ENCODE measurements at regions not wholly inside any gene's neighbourhood (a gene's known extent, or its start where the extent isn't known, plus 50 kb on each side); places are given as distances from the start of the nearest gene placed in this dataset.

GRCh38 chr1:91592716-91593477 is 92.2 kb downstream of the CDC7 start:
- no peaks in the 10 kb centered on the region for H3K9me3 ChIP-seq (ENCODE audit: severe bottlenecking)
- H3K36me3 ChIP-seq, result no peaks in the 10 kb centered on the region
- TF ChIP-seq, protein P1, sequence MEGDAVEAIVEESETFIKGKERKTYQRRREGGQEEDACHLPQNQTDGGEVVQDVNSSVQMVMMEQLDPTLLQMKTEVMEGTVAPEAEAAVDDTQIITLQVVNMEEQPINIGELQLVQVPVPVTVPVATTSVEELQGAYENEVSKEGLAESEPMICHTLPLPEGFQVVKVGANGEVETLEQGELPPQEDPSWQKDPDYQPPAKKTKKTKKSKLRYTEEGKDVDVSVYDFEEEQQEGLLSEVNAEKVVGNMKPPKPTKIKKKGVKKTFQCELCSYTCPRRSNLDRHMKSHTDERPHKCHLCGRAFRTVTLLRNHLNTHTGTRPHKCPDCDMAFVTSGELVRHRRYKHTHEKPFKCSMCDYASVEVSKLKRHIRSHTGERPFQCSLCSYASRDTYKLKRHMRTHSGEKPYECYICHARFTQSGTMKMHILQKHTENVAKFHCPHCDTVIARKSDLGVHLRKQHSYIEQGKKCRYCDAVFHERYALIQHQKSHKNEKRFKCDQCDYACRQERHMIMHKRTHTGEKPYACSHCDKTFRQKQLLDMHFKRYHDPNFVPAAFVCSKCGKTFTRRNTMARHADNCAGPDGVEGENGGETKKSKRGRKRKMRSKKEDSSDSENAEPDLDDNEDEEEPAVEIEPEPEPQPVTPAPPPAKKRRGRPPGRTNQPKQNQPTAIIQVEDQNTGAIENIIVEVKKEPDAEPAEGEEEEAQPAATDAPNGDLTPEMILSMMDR (IDR thresholded peaks at IDR 0.05; ENCODE audit: low read depth, low read length), result no peak
- no peak overlapping the region for H3K4me3 ChIP-seq (ENCODE audit: low read depth, low read length)
- H3K27ac ChIP-seq, result no peak overlapping the region
- DNase-seq, result no peak
- H3K27me3 ChIP-seq (ENCODE audit: insufficient read depth, low read depth, severe bottlenecking), result no peaks in the 10 kb centered on the region

GRCh38 chr1:91594383-91595055 is 93.9 kb downstream of the CDC7 start:
- no peak overlapping the region for H3K27ac ChIP-seq
- H3K36me3 ChIP-seq, result no peaks in the 10 kb centered on the region
- H3K27me3 ChIP-seq (ENCODE audit: insufficient read depth, low read depth, severe bottlenecking), result no peaks in the 10 kb centered on the region
- no peak for DNase-seq
- TF ChIP-seq, protein P1 (IDR thresholded peaks at IDR 0.05; ENCODE audit: low read depth, low read length), result no peak
- H3K4me3 ChIP-seq (ENCODE audit: low read depth, low read length), result no peak overlapping the region
- H3K9me3 ChIP-seq (ENCODE audit: severe bottlenecking), result no peaks in the 10 kb centered on the region

DNA sequence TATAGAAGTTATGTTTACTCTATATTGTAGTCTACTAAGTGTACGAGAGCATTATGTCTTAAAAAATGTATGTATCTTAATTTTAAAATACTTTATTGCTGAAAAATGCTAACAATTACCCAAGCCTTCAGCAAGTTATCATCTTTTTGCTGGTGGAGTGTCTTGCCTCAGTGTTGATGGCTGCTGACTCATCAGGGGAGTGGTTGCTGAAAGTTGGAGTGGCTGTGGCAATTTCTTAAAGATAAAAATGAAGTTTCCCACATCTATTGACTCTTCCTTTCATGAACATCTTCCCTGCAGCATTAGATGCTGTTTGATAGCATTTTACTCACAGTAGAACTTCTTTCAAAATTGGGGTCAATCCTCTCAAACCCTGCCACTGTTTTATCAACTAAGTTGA is 95.8 kb downstream of the CDC7 start:
- Histone ChIP-seq H3K9me3 (ENCODE audit: severe bottlenecking) (no peaks in the 10 kb centered on the region), H3K36me3 (no peaks in the 10 kb centered on the region), H3K27ac (no peak overlapping the region), H3K4me3 (ENCODE audit: low read depth, low read length) (no peak overlapping the region), H3K27me3 (ENCODE audit: insufficient read depth, low read depth, severe bottlenecking) (no peaks in the 10 kb centered on the region)
- DNase-seq, result no peak
- TF ChIP-seq, protein P1 (IDR thresholded peaks at IDR 0.05; ENCODE audit: low read depth, low read length), result no peak

GRCh38 chr1:91597215-91597614 is 96.6 kb downstream of the CDC7 start:
- no peaks in the 10 kb centered on the region for H3K9me3 ChIP-seq (ENCODE audit: severe bottlenecking)
- TF ChIP-seq, protein P1 (IDR thresholded peaks at IDR 0.05; ENCODE audit: low read depth, low read length), result no peak
- no peak overlapping the region for H3K4me3 ChIP-seq (ENCODE audit: low read depth, low read length)
- H3K27me3 ChIP-seq (ENCODE audit: insufficient read depth, low read depth, severe bottlenecking), result no peaks in the 10 kb centered on the region
- no peaks in the 10 kb centered on the region for H3K36me3 ChIP-seq
- no peak for DNase-seq
- H3K27ac ChIP-seq, result no peak overlapping the region

DNA sequence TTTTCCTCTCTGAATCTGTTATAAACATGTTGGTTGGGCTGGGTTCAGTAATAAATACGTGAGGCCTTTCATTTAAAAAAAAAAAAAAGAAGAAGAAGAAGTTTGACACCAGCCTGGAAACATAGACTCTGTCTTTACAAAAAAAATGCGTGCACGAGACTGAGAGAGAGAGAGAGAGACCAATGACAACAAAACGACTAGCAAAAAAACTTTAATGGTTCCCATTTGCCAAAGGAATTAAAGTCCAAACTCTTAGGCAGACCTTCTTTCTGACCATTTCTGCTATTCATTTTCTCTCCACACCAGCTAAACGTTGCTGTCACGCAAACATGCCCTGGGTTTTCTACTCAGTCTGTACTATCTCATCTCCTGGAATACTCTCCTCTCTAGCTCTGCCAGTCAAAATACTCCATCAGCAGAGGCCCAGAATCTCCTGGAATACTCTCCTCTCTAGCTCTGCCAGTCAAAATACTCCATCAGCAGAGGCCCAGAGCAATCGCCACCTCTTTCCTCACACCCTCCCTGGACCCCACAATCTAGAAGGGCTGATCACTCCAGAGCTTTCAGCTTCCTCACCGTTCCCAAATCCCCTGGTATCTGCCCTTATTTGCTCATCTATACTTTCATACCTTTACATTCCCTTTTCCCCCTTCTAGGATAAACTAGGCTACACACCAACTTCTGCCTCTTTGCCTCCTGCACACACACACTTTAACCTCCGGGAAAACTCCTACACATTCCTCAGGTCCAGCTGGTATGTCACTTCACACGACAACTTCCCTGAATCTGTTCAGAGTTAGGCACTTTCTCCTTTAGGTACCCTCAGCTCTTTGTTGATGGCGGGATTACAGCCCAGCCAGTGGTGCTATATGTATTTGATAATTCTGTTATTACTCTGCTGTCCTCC is 100.0 kb downstream of the CDC7 start:
- TF ChIP-seq, protein P1 (IDR thresholded peaks at IDR 0.05; ENCODE audit: low read depth, low read length), result no peak
- H3K9me3 ChIP-seq (ENCODE audit: severe bottlenecking), result no peaks in the 10 kb centered on the region
- no peak overlapping the region for H3K27ac ChIP-seq

More for the DNA sequence above, 100.0 kb downstream of the CDC7 start:
- no peaks in the 10 kb centered on the region for H3K27me3 ChIP-seq (ENCODE audit: insufficient read depth, low read depth, severe bottlenecking)
- DNase-seq, result no peak
- no peaks in the 10 kb centered on the region for H3K36me3 ChIP-seq
- H3K4me3 ChIP-seq (ENCODE audit: low read depth, low read length), result no peak overlapping the region

Measured in WERI-Rb-1 (cell line).